HG03025 (cell line): ENCODE measurements at regions not wholly inside any gene's neighbourhood (a gene's known extent, or its start where the extent isn't known, plus 50 kb on each side); places are given as distances from the start of the nearest gene placed in this dataset.

ENCODE experiments used
- ATAC-seq: cut with Tn5 transposase; IDR thresholded peaks from one replicate; pipeline ENCODE4 v1.9.1; 2021; ENCODE audit warnings: mild to moderate bottlenecking, moderate library complexity; ENCODE audit not compliant: unreplicated experiment, low FRiP score

GRCh38 chr3:40593351-40593750 is 68.6 kb downstream of the ZNF621 start:
- no peak for ATAC-seq

GRCh38 chr3:40597441-40597840 is 72.7 kb downstream of the ZNF621 start:
- no peak for ATAC-seq

- ATAC-seq: no peak
Observed at GRCh38 chr3:40598338-40598737, 73.6 kb downstream of the ZNF621 start.

GRCh38 chr3:40598962-40599361 is 74.2 kb downstream of the ZNF621 start:
- ATAC-seq: no peak

GRCh38 chr3:40602778-40603385 is 78.1 kb downstream of the ZNF621 start:
- no peak for ATAC-seq

GRCh38 chr3:40605960-40606359 is 81.2 kb downstream of the ZNF621 start:
- ATAC-seq: no peak

- no peak for ATAC-seq
Observed at GRCh38 chr3:40608091-40608490, 83.3 kb downstream of the ZNF621 start.

GRCh38 chr3:40613306-40613705 is 88.5 kb downstream of the ZNF621 start:
- ATAC-seq: no peak

GRCh38 chr3:40615110-40615915 is 90.6 kb downstream of the ZNF621 start:
- no peak for ATAC-seq

- ATAC-seq: no peak
Observed at GRCh38 chr3:40615918-40616819, 91.4 kb downstream of the ZNF621 start.

GRCh38 chr3:40617084-40617483 is 92.3 kb downstream of the ZNF621 start:
- no peak for ATAC-seq

- ATAC-seq: no peak
Observed at GRCh38 chr3:40618158-40618557, 93.4 kb downstream of the ZNF621 start.

- ATAC-seq: no peak
Observed at GRCh38 chr3:40620151-40620550, 95.4 kb downstream of the ZNF621 start.

GRCh38 chr3:40621252-40621651 is 96.5 kb downstream of the ZNF621 start:
- no peak for ATAC-seq

GRCh38 chr3:40623567-40623966 is 98.8 kb downstream of the ZNF621 start:
- peak; percentile 78 for ATAC-seq

- ATAC-seq: no peak
Observed at GRCh38 chr3:40624189-40624769, 99.5 kb downstream of the ZNF621 start.

GRCh38 chr3:40627095-40627494 is 102.3 kb downstream of the ZNF621 start:
- ATAC-seq: no peak

- no peak for ATAC-seq
Observed at GRCh38 chr3:40628984-40629383, 104.2 kb downstream of the ZNF621 start.

GRCh38 chr3:40631341-40631995 is 106.7 kb downstream of the ZNF621 start:
- ATAC-seq: no peak

- ATAC-seq: no peak
Observed at GRCh38 chr3:40637906-40638305, 113.1 kb downstream of the ZNF621 start.
